ENCODE measurements at regions not wholly inside any gene's neighbourhood (a gene's known extent, or its start where the extent isn't known, plus 50 kb on each side); places are given as distances from the start of the nearest gene placed in this dataset.
A peak's percentile ranks its signal among the peaks of the same experiment; 100 is the strongest.
"Not testable (repeated sequence)": the region's sequence is repeated elsewhere in the genome, so short reads cannot be mapped to it uniquely, and the experiment has no call there.

GRCh38 chr5:6548756-6549285, 84.0 kb downstream of the NSUN2 start:
- H3K4me1 ChIP-seq, result peaks cover 13% of the 10 kb centered on the region
- TF ChIP-seq CTCF (IDR thresholded peaks at IDR 0.05; ENCODE audit: borderline replicate concordance), result no peak
- intact Hi-C loops (cut with micrococcal nuclease), result no loop called here
- H3K36me3 ChIP-seq, result no peaks in the 10 kb centered on the region
- H3K9me3 ChIP-seq (replicated peaks), result no peaks in the 10 kb centered on the region
- H3K27me3 ChIP-seq (ENCODE audit: low read depth), result peaks cover under 1% of the 10 kb centered on the region
- H3K27ac ChIP-seq (replicated peaks), result no peak overlapping the region
- no peak for DNase-seq
- no peak overlapping the region for H3K4me3 ChIP-seq

GRCh38 chr5:6547926-6548519, 84.8 kb downstream of the NSUN2 start:
- H3K9me3 ChIP-seq (replicated peaks); H3K4me3 ChIP-seq; intact Hi-C loops (cut with micrococcal nuclease); H3K36me3 ChIP-seq; H3K27ac ChIP-seq (replicated peaks); DNase-seq; H3K27me3 ChIP-seq (ENCODE audit: low read depth): not testable (repeated sequence)
- H3K4me1 ChIP-seq, result peaks cover 13% of the 10 kb centered on the region

- Histone ChIP-seq H3K36me3 (no peaks in the 10 kb centered on the region), H3K4me3 (no peak overlapping the region), H3K27me3 (ENCODE audit: low read depth) (no peaks in the 10 kb centered on the region), H3K9me3 (replicated peaks) (no peaks in the 10 kb centered on the region), H3K27ac (replicated peaks) (no peak overlapping the region), H3K4me1 (peaks cover 13% of the 10 kb centered on the region)
- DNase-seq, result no peak
- TF ChIP-seq CTCF (IDR thresholded peaks at IDR 0.05; ENCODE audit: borderline replicate concordance), result no peak
- intact Hi-C loops (cut with micrococcal nuclease), result no loop called here
Observed at GRCh38 chr5:6547498-6547897, 85.3 kb downstream of the NSUN2 start.

GRCh38 chr5:6545770-6546690, 86.8 kb downstream of the NSUN2 start:
- intact Hi-C loops (cut with micrococcal nuclease), result no loop called here
- no peak for TF ChIP-seq CTCF (IDR thresholded peaks at IDR 0.05; ENCODE audit: borderline replicate concordance)
- peak overlapping the region; percentile 45 for H3K27ac ChIP-seq (replicated peaks)
- no peak overlapping the region for H3K4me3 ChIP-seq
- H3K36me3 ChIP-seq, result no peaks in the 10 kb centered on the region
- DNase-seq, result no peak
- no peaks in the 10 kb centered on the region for H3K27me3 ChIP-seq (ENCODE audit: low read depth)
- peaks cover 13% of the 10 kb centered on the region for H3K4me1 ChIP-seq
- no peaks in the 10 kb centered on the region for H3K9me3 ChIP-seq (replicated peaks)

GRCh38 chr5:6545036-6545693, 87.7 kb downstream of the NSUN2 start:
- Histone ChIP-seq H3K4me1 (peaks cover 13% of the 10 kb centered on the region), H3K9me3 (replicated peaks) (no peaks in the 10 kb centered on the region), H3K27me3 (ENCODE audit: low read depth) (no peaks in the 10 kb centered on the region), H3K27ac (replicated peaks) (peak overlapping the region; percentile 45), H3K4me3 (no peak overlapping the region), H3K36me3 (no peaks in the 10 kb centered on the region)
- DNase-seq, result no peak
- intact Hi-C loops (cut with micrococcal nuclease), result no loop called here
- TF ChIP-seq CTCF (IDR thresholded peaks at IDR 0.05; ENCODE audit: borderline replicate concordance), result no peak
